GM23338 (cell line): ENCODE measurements at regions not wholly inside any gene's neighbourhood (a gene's known extent, or its start where the extent isn't known, plus 50 kb on each side); places are given as distances from the start of the nearest gene placed in this dataset.

Source experiments
- ATAC-seq: fragments of 200-7000 bp; cut with Tn5 transposase; 3 replicates; pipeline ENCODE4 v1.9.1; 2020
- DNase-seq: peaks from one replicate; pipeline ENCODE4 v3.0.0-alpha.2; 2015; ENCODE audit warnings: low spot score
- H2AFZ ChIP-seq: fragments of 200-600 bp; sonication (generic); 2 replicates; pipeline ENCODE4 v1.8.0; 2016; ENCODE audit warnings: antibody characterized with exemption, mild to moderate bottlenecking, moderate library complexity
- H3F3A ChIP-seq: fragments of 200-600 bp; sonication (generic); replicated peaks from 2 replicates; pipeline ENCODE4 v1.8.0; 2017; ENCODE audit warnings: antibody characterized with exemption, mixed run types, low read depth
- H3K27ac ChIP-seq: fragments of 200-600 bp; sonication (generic); 2 replicates; pipeline ENCODE4 v1.6.1; 2016; ENCODE audit warnings: low read depth
- H3K27me3 ChIP-seq: fragments of 200-600 bp; sonication (generic); 2 replicates; pipeline ENCODE4 v1.8.0; 2016; ENCODE audit warnings: mild to moderate bottlenecking, mixed run types, moderate library complexity; ENCODE audit not compliant: insufficient read depth
- H3K36me3 ChIP-seq: fragments of 200-600 bp; sonication (generic); 2 replicates; pipeline ENCODE4 v1.8.0; 2016; ENCODE audit warnings: mild to moderate bottlenecking; ENCODE audit not compliant: insufficient read depth
- H3K4me1 ChIP-seq: fragments of 200-600 bp; sonication (generic); 2 replicates; pipeline ENCODE4 v1.8.0; 2016; ENCODE audit warnings: mild to moderate bottlenecking, moderate library complexity; ENCODE audit not compliant: insufficient read depth
- H3K4me2 ChIP-seq: fragments of 200-600 bp; sonication (generic); 2 replicates; pipeline ENCODE4 v1.7.1; 2017; ENCODE audit warnings: mixed run types
- H3K4me3 ChIP-seq: fragments of 200-600 bp; sonication (generic); 2 replicates; pipeline ENCODE4 v1.6.1; 2016; ENCODE audit warnings: mixed run types
- H3K79me2 ChIP-seq: fragments of 200-600 bp; sonication (generic); replicated peaks from 2 replicates; pipeline ENCODE4 v1.8.0; 2017; ENCODE audit warnings: mild to moderate bottlenecking; ENCODE audit not compliant: insufficient read depth
- H3K9me2 ChIP-seq: fragments of 200-600 bp; sonication (generic); 2 replicates; pipeline ENCODE4 v1.8.0; 2017; ENCODE audit not compliant: insufficient read depth
- H4K20me1 ChIP-seq: fragments of 200-600 bp; sonication (generic); replicated peaks from 2 replicates; pipeline ENCODE4 v1.8.0; 2017; ENCODE audit warnings: mild to moderate bottlenecking; ENCODE audit not compliant: insufficient read depth
- H3K27ac Mint-ChIP-seq: 2 replicates; pipeline ENCODE4 v1.8.0; 2020; ENCODE audit warnings: inconsistent platforms, mild to moderate bottlenecking, moderate library complexity, mixed read lengths
- H3K27me3 Mint-ChIP-seq: 3 replicates; pipeline ENCODE4 v1.8.0; 2022; ENCODE audit warnings: low read depth, mild to moderate bottlenecking, moderate library complexity, mixed read lengths, inconsistent platforms; ENCODE audit not compliant: insufficient read depth, poor library complexity
- H3K36me3 Mint-ChIP-seq: 3 replicates; pipeline ENCODE4 v1.8.0; 2021; ENCODE audit warnings: low read depth, mild to moderate bottlenecking, inconsistent platforms, moderate library complexity, mixed read lengths
- H3K4me1 Mint-ChIP-seq: 3 replicates; pipeline ENCODE4 v1.8.0; 2020; ENCODE audit warnings: mild to moderate bottlenecking, inconsistent platforms, mixed read lengths
- H3K4me3 Mint-ChIP-seq: 3 replicates; pipeline ENCODE4 v1.8.0; 2021; ENCODE audit warnings: moderate library complexity, mild to moderate bottlenecking, inconsistent platforms, mixed read lengths
- H3K9me3 Mint-ChIP-seq: 3 replicates; pipeline ENCODE4 v1.8.0; 2020; ENCODE audit warnings: moderate library complexity, mild to moderate bottlenecking, inconsistent platforms, mixed read lengths
- CREB1 ChIP-seq: fragments of 250-450 bp; sonication (Bioruptor Pico); IDR thresholded peaks from 2 replicates; pipeline ENCODE4 v1.5.0; 2020; ENCODE audit warnings: low read depth, mild to moderate bottlenecking, moderate library complexity
- CTCF ChIP-seq, 2 experiments: fragments of 200-600 bp in 1 of 2; sonication (generic) in 1 of 2; conservative IDR thresholded peaks; 2 replicates each; pipeline versions ENCODE4 v1.5.1 to v1.6.1; 2016 to 2017; ENCODE audit warnings: antibody characterized with exemption in 2 of 2, low read depth in 2 of 2, mild to moderate bottlenecking in 2 of 2, moderate library complexity in 1 of 2
- EZH2 ChIP-seq: fragments of 200-600 bp; sonication (generic); IDR thresholded peaks from one replicate; pipeline ENCODE4 v1.8.0; 2017; ENCODE audit warnings: antibody characterized with exemption, mild to moderate bottlenecking, low read depth; ENCODE audit not compliant: unreplicated experiment
- EZH2phosphoT487 ChIP-seq: fragments of 200-600 bp; sonication (generic); IDR thresholded peaks from one replicate; pipeline ENCODE4 v1.8.1; 2018; ENCODE audit warnings: antibody characterized with exemption; ENCODE audit not compliant: unreplicated experiment
- JUNB ChIP-seq: IDR thresholded peaks from one replicate; pipeline ENCODE4 v1.6.1; 2016; ENCODE audit warnings: antibody characterized with exemption; ENCODE audit not compliant: unreplicated experiment
- POLR2AphosphoS5 ChIP-seq: IDR thresholded peaks from 2 replicates; pipeline ENCODE4 v1.6.1; 2016; ENCODE audit warnings: antibody characterized with exemption, low read depth
- REST ChIP-seq: IDR thresholded peaks from one replicate; pipeline ENCODE4 v1.6.1; 2018; ENCODE audit warnings: antibody characterized with exemption; ENCODE audit not compliant: unreplicated experiment
- STAT1 ChIP-seq: IDR thresholded peaks from one replicate; pipeline ENCODE4 v1.6.1; 2016; ENCODE audit warnings: antibody characterized with exemption; ENCODE audit not compliant: unreplicated experiment
- ZNF331 ChIP-seq: fragments of 250-450 bp; sonication (Bioruptor Pico); IDR thresholded peaks from 2 replicates; pipeline ENCODE4 v1.5.0; 2020; ENCODE audit warnings: low read depth, mild to moderate bottlenecking, moderate library complexity
- TF ChIP-seq, protein P1 (sequence below): IDR thresholded peaks from 2 replicates; pipeline ENCODE4 v1.6.1; 2016; ENCODE audit warnings: antibody characterized with exemption

DNA sequence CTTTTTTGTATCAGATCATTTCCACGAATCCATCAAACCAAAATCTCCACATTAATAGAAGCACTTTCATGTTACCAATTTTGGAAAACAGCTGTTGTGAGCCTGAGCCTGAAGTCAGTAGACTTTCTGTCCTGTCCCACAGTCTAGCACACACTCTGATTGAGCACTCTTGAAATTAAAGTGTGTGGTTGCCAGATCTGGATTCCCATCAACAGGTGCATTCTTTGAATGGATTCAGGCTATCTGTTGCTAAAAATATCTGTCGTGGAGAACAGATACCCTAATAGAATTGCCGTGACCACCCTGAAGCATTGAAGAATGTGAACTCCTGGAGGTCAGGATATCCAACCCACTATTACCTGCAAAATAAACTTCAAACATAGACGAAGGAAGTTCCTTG is 73.3 kb downstream of the TFAP2A start (continued):
- TF ChIP-seq REST: no peak

GRCh38 chr6:10338151-10338550 is 76.7 kb downstream of the TFAP2A start:
- Histone ChIP-seq H3K27ac (no peak overlapping the region), H3K4me2 (no peak overlapping the region), H3K4me1 (no peaks in the 10 kb centered on the region), H3K4me3 (no peak overlapping the region), H3K79me2 (no peaks in the 10 kb centered on the region), H3K36me3 (no peaks in the 10 kb centered on the region), H3K9me2 (no peaks in the 10 kb centered on the region), H3K27me3 (no peaks in the 10 kb centered on the region), H4K20me1 (no peaks in the 10 kb centered on the region), H2AFZ (no peak overlapping the region; the same call in 1 of the 2 replicates), H3F3A (no peaks in the 10 kb centered on the region)
- ATAC-seq (no peak), DNase-seq (no peak)
- Mint-ChIP-seq H3K4me1 (no peaks in the 10 kb centered on the region; the same call in 2 of the 3 replicates), H3K4me3 (no peak overlapping the region), H3K9me3 (peaks cover 6% of the 10 kb centered on the region; the same call in 2 of the 3 replicates), H3K27me3 (no peaks in the 10 kb centered on the region), H3K36me3 (no peaks in the 10 kb centered on the region; the same call in 2 of the 3 replicates), H3K27ac (no peak overlapping the region)
- TF ChIP-seq REST (no peak), STAT1 (no peak), JUNB (no peak), ZNF331 (no peak), EZH2phosphoT487 (no peak), CTCF (conservative IDR thresholded peaks at IDR 0.05; ENCODE audit: low read depth in 2 of 2) (no peak), CREB1 (CRISPR knock-in tag) (no peak), POLR2AphosphoS5 (no peak), EZH2 (no peak)
- TF ChIP-seq, protein P1, sequence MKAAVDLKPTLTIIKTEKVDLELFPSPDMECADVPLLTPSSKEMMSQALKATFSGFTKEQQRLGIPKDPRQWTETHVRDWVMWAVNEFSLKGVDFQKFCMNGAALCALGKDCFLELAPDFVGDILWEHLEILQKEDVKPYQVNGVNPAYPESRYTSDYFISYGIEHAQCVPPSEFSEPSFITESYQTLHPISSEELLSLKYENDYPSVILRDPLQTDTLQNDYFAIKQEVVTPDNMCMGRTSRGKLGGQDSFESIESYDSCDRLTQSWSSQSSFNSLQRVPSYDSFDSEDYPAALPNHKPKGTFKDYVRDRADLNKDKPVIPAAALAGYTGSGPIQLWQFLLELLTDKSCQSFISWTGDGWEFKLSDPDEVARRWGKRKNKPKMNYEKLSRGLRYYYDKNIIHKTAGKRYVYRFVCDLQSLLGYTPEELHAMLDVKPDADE: no peak
